H1 (cell line): ENCODE measurements at regions not wholly inside any gene's neighbourhood (a gene's known extent, or its start where the extent isn't known, plus 50 kb on each side); places are given as distances from the start of the nearest gene placed in this dataset.

ENCODE experiments used
- CTCF ChIA-PET: fragments of 300-600 bp; sonication (Branson Sonifier 250); formaldehyde crosslinking; loops from one replicate; lab custom pipeline; 2021; ENCODE audit not compliant: partially characterized antibody; lab: Charles Lee
- POLR2A ChIA-PET: fragments of 300-600 bp; sonication (Branson Sonifier 250); formaldehyde crosslinking; loops from one replicate; lab custom pipeline; 2021; ENCODE audit warnings: inconsistent platforms; ENCODE audit not compliant: partially characterized antibody; lab: Charles Lee
- DNase-seq, 2 experiments: peaks; one replicate each; pipeline versions ENCODE4 v3.0.0 to v3.0.0-alpha.2; 2010 to 2022; ENCODE audit warnings: low spot score in 2 of 2, low read depth in 1 of 2, mixed read lengths in 1 of 2
- FAIRE-seq: peaks from 2 replicates; lab custom pipeline; 2011; peaks lifted over from hg19 to GRCh38; lab: Jason Lieb, UNC
- H2AFZ ChIP-seq: 2 replicates; pipeline ENCODE4 v1.8.1; 2012; ENCODE audit warnings: low read length, inconsistent platforms
- H2AK5ac ChIP-seq: 2 replicates; pipeline ENCODE4 v1.6.1; 2013; ENCODE audit warnings: low read depth, low read length
- H2BK120ac ChIP-seq: replicated peaks from 2 replicates; pipeline ENCODE3; 2013; ENCODE audit warnings: low read depth, low read length, inconsistent platforms
- H2BK12ac ChIP-seq: 2 replicates; pipeline ENCODE4 v1.6.1; 2013; ENCODE audit warnings: low read depth, low read length
- H2BK15ac ChIP-seq: 2 replicates; pipeline ENCODE4 v1.6.1; 2013; ENCODE audit warnings: low read length
- H2BK20ac ChIP-seq: 2 replicates; pipeline ENCODE4 v1.6.1; 2013; ENCODE audit warnings: low read length
- H2BK5ac ChIP-seq: 2 replicates; pipeline ENCODE4 v1.6.1; 2013; ENCODE audit warnings: low read depth, low read length
- H3K14ac ChIP-seq: 2 replicates; pipeline ENCODE4 v1.6.1; 2013; ENCODE audit warnings: inconsistent platforms; ENCODE audit not compliant: insufficient read length
- H3K18ac ChIP-seq: 2 replicates; pipeline ENCODE4 v1.6.1; 2013; ENCODE audit warnings: low read length; ENCODE audit errors: extremely low read depth
- H3K23ac ChIP-seq: 2 replicates; pipeline ENCODE4 v1.6.1; 2013; ENCODE audit warnings: inconsistent platforms; ENCODE audit not compliant: insufficient read length
- H3K23me2 ChIP-seq: 2 replicates; pipeline ENCODE4 v1.6.1; 2013; ENCODE audit warnings: low read depth, low read length
- H3K27ac ChIP-seq: 2 replicates; pipeline ENCODE4 v1.6.1; 2011; ENCODE audit warnings: low read depth, low read length, inconsistent platforms
- H3K27me3 ChIP-seq, 4 experiments: replicated peaks in 1 of 4; 1 replicate in 1 of 4; 2 replicates in 3 of 4; pipeline versions ENCODE4 v1.6.1 to v1.8.1; 2011 to 2013; ENCODE audit warnings: low read length in 3 of 4, mild to moderate bottlenecking in 3 of 4, inconsistent platforms in 2 of 4, mixed read lengths in 2 of 4, moderate library complexity in 1 of 4; ENCODE audit not compliant: control insufficient read depth in 3 of 4, insufficient read depth in 3 of 4; ENCODE audit errors: extremely low read depth in 1 of 4
- H3K36me3 ChIP-seq, 4 experiments: 2 replicates each; pipeline versions ENCODE4 v1.6.1 to v1.8.1; 2011 to 2013; ENCODE audit warnings: mild to moderate bottlenecking in 4 of 4, low read length in 3 of 4, moderate library complexity in 2 of 4, control low read depth in 1 of 4, inconsistent platforms in 1 of 4; ENCODE audit not compliant: insufficient read depth in 4 of 4, control insufficient read depth in 2 of 4
- H3K4ac ChIP-seq: replicated peaks from 2 replicates; pipeline ENCODE3; 2013; ENCODE audit warnings: low read length, low read depth, mixed read lengths, inconsistent platforms; ENCODE audit not compliant: insufficient read length
- H3K4me1 ChIP-seq, 4 experiments: replicated peaks in 1 of 4; 1 replicate in 1 of 4; 2 replicates in 3 of 4; pipeline versions ENCODE4 v1.6.1 to v1.8.1; 2011 to 2013; ENCODE audit warnings: low read length in 3 of 4, inconsistent platforms in 2 of 4, mixed read lengths in 1 of 4; ENCODE audit not compliant: insufficient read depth in 4 of 4, control insufficient read depth in 3 of 4
- H3K4me2 ChIP-seq, 2 experiments: 2 replicates each; pipeline versions ENCODE4 v1.6.1 to v1.8.1; 2011 to 2013; ENCODE audit warnings: low read depth in 2 of 2, low read length in 2 of 2, control low read depth in 1 of 2, inconsistent platforms in 1 of 2, mild to moderate bottlenecking in 1 of 2; ENCODE audit not compliant: insufficient read depth in 1 of 2
- H3K4me3 ChIP-seq, 4 experiments: fragments of 200-600, 300-600 bp in 1 of 4; sonication (generic), shearing (Covaris generic), sonication (Bioruptor Twin) in 1 of 4; 2 replicates each; pipeline versions ENCODE4 v1.5.1 to v1.8.1; 2011 to 2016; ENCODE audit warnings: low read length in 4 of 4, low read depth in 3 of 4, control low read depth in 2 of 4, inconsistent platforms in 2 of 4, mild to moderate bottlenecking in 2 of 4, mixed read lengths in 1 of 4, moderate library complexity in 1 of 4; ENCODE audit not compliant: insufficient read depth in 2 of 4; ENCODE audit errors: extremely low read depth in 1 of 4
- H3K56ac ChIP-seq: replicated peaks from 2 replicates; pipeline ENCODE3; 2013; ENCODE audit warnings: low read depth, mild to moderate bottlenecking, mixed read lengths, low read length, inconsistent platforms; ENCODE audit not compliant: insufficient read length
- H3K79me1 ChIP-seq: 2 replicates; pipeline ENCODE4 v1.6.1; 2013; ENCODE audit warnings: low read depth, low read length, control low read depth
- H3K79me2 ChIP-seq, 2 experiments: 2 replicates each; pipeline versions ENCODE4 v1.6.1 to v1.8.1; 2012 to 2013; ENCODE audit warnings: low read length in 2 of 2, mild to moderate bottlenecking in 2 of 2, inconsistent platforms in 1 of 2; ENCODE audit not compliant: insufficient read depth in 2 of 2, control insufficient read depth in 1 of 2
- H3K9ac ChIP-seq, 4 experiments: replicated peaks in 1 of 4; 1 replicate in 1 of 4; 2 replicates in 3 of 4; pipeline versions ENCODE4 v1.6.1 to v1.8.1; 2011 to 2013; ENCODE audit warnings: low read depth in 3 of 4, low read length in 3 of 4, control low read depth in 2 of 4, mild to moderate bottlenecking in 2 of 4, moderate library complexity in 2 of 4, inconsistent platforms in 1 of 4; ENCODE audit errors: extremely low read depth in 1 of 4
- H3K9me3 ChIP-seq, 2 experiments: 2 replicates each; pipeline versions ENCODE4 v1.6.1 to v1.8.1; 2012 to 2013; ENCODE audit warnings: mild to moderate bottlenecking in 2 of 2, moderate library complexity in 2 of 2, control low read depth in 1 of 2, inconsistent platforms in 1 of 2, low read depth in 1 of 2, low read length in 1 of 2, mixed read lengths in 1 of 2; ENCODE audit not compliant: insufficient read depth in 2 of 2
- H4K20me1 ChIP-seq, 2 experiments: replicated peaks in 1 of 2; 2 replicates each; pipeline versions ENCODE3 to v1.8.1; 2011 to 2013; ENCODE audit warnings: inconsistent platforms in 2 of 2, low read length in 2 of 2, mild to moderate bottlenecking in 1 of 2; ENCODE audit not compliant: insufficient read depth in 2 of 2, control insufficient read depth in 1 of 2
- H4K5ac ChIP-seq: 2 replicates; pipeline ENCODE4 v1.6.1; 2013; ENCODE audit warnings: low read length, low read depth, mixed read lengths, inconsistent platforms; ENCODE audit not compliant: insufficient read length
- H4K8ac ChIP-seq: 2 replicates; pipeline ENCODE4 v1.8.0; 2013; ENCODE audit warnings: mild to moderate bottlenecking, moderate library complexity, low read length, inconsistent platforms; ENCODE audit not compliant: insufficient read depth; ENCODE audit errors: extremely low read depth
- H4K91ac ChIP-seq: replicated peaks from 2 replicates; pipeline ENCODE3; 2013; ENCODE audit warnings: low read length, mixed read lengths, inconsistent platforms; ENCODE audit not compliant: insufficient read length
- CBX8 ChIP-seq: fragments of 300-800, 300-1000 bp; sonication (generic); IDR thresholded peaks from 2 replicates; pipeline ENCODE4 v1.7.1; 2016; ENCODE audit warnings: low read depth, low read length, borderline replicate concordance
- CREB1 ChIP-seq: IDR thresholded peaks from 2 replicates; pipeline ENCODE4 v1.6.1; 2012; ENCODE audit warnings: inconsistent platforms
- HDAC2 ChIP-seq, 2 experiments: fragments of 300-600 bp in 1 of 2; sonication (generic) in 1 of 2; IDR thresholded peaks; 2 replicates each; pipeline ENCODE4 v1.6.1; 2011 to 2012; ENCODE audit warnings: low read depth in 2 of 2, low read length in 2 of 2, mild to moderate bottlenecking in 2 of 2, moderate library complexity in 2 of 2, borderline replicate concordance in 1 of 2, inconsistent platforms in 1 of 2
- POLR2AphosphoS5 ChIP-seq: IDR thresholded peaks from 2 replicates; pipeline ENCODE4 v1.6.1; 2011; ENCODE audit warnings: low read depth, low read length
- RBBP5 ChIP-seq: IDR thresholded peaks from 2 replicates; pipeline ENCODE4 v1.7.1; 2012; ENCODE audit warnings: low read depth, mild to moderate bottlenecking, inconsistent platforms, low read length, moderate library complexity, borderline replicate concordance
- SP1 ChIP-seq: IDR thresholded peaks from 2 replicates; pipeline ENCODE4 v1.6.1; 2011; ENCODE audit warnings: low read depth, low read length
- SP4 ChIP-seq: IDR thresholded peaks from 2 replicates; pipeline ENCODE4 v1.6.1; 2012; ENCODE audit warnings: low read length, inconsistent platforms
- TBP ChIP-seq: IDR thresholded peaks from 2 replicates; pipeline ENCODE4 v1.6.1; 2011; ENCODE audit warnings: low read depth, low read length, improper control_type of control experiment
- YY1 ChIP-seq: IDR thresholded peaks from 2 replicates; pipeline ENCODE4 v1.6.1; 2011; ENCODE audit warnings: low read depth, mild to moderate bottlenecking, low read length
- WGBS, 2 experiments: shearing (Covaris generic) in 1 of 2; methylation state at CpG; one replicate each; pipeline versions ENCODE4 v1.1.6 to v1.1.7; 2013 to 2015; ENCODE audit warnings: low lambda C conversion rate in 2 of 2, mixed read lengths in 2 of 2, inconsistent platforms in 1 of 2, low coverage in 1 of 2, missing lambda C conversion rate in 1 of 2; ENCODE audit not compliant: insufficient replicate concordance in 2 of 2, insufficient coverage in 1 of 2, insufficient read length in 1 of 2; ENCODE audit errors: extremely low coverage in 1 of 2, missing lambda C conversion rate in 1 of 2; 5-methylcytosine and 5-hydroxymethylcytosine counted together

GRCh38 chr5:56447656-56448055 is 214.5 kb upstream of the ANKRD55 start:
- no peak for FAIRE-seq
- H2AFZ ChIP-seq: no peak overlapping the region
- 88% methylated on average over 4 of the region's 4 CpGs; no CpG with 5 or more reads in 1 of the 2 experiments for WGBS, 2 experiments

More at GRCh38 chr5:56447656-56448055, 214.5 kb upstream of the ANKRD55 start:
- H3K4me2 ChIP-seq: no peak overlapping the region
- H3K4ac ChIP-seq: no peak overlapping the region
- H2AK5ac ChIP-seq: no peak overlapping the region
- no peak overlapping the region for H4K8ac ChIP-seq
- H4K5ac ChIP-seq: no peak overlapping the region
- H3K18ac ChIP-seq: no peak overlapping the region
- TF ChIP-seq CREB1 (no peak), TBP (no peak), HDAC2 (IDR thresholded peaks at IDR 0.05; ENCODE audit: borderline replicate concordance in 1 of 2, low read depth in 2 of 2, low read length in 2 of 2) (no peak), RBBP5 (no peak), CBX8 (no peak), YY1 (no peak), POLR2AphosphoS5 (no peak), SP1 (no peak), SP4 (no peak)
- no peak for DNase-seq
- H3K9ac ChIP-seq: no peak overlapping the region
- H3K23me2 ChIP-seq: no peaks in the 10 kb centered on the region
- H2BK20ac ChIP-seq: no peak overlapping the region
- CTCF ChIA-PET: no interaction called here
- H2BK5ac ChIP-seq: no peak overlapping the region
- H3K27me3 ChIP-seq: no peaks in the 10 kb centered on the region
- no peak overlapping the region for H3K23ac ChIP-seq
- no peak overlapping the region for H3K14ac ChIP-seq
- H3K9me3 ChIP-seq: no peaks in the 10 kb centered on the region
- H3K36me3 ChIP-seq: no peaks in the 10 kb centered on the region
- H3K79me2 ChIP-seq: no peaks in the 10 kb centered on the region
- H4K20me1 ChIP-seq: no peaks in the 10 kb centered on the region
- H3K4me3 ChIP-seq: no peak overlapping the region
- no peak overlapping the region for H2BK120ac ChIP-seq
- H2BK12ac ChIP-seq: no peak overlapping the region
- POLR2A ChIA-PET: interaction anchor here (0.9 kb wide), 1 partner anchor 11 kb away, joined by 5 read pairs; no protein-coding TSS in a partner anchor
- no peaks in the 10 kb centered on the region for H3K79me1 ChIP-seq
- no peak overlapping the region for H3K27ac ChIP-seq
- no peak overlapping the region for H2BK15ac ChIP-seq
- H3K4me1 ChIP-seq: no peaks in the 10 kb centered on the region
- H3K56ac ChIP-seq: no peak overlapping the region
- H4K91ac ChIP-seq: no peak overlapping the region
